Thyroid gland (tissue), 4 donors: ENCODE measurements at regions not wholly inside any gene's neighbourhood (a gene's known extent, or its start where the extent isn't known, plus 50 kb on each side); places are given as distances from the start of the nearest gene placed in this dataset.

Source experiments
- CTCF ChIP-seq, 6 experiments: fragments of 200-600 bp in 3 of 6; fragments of 450-650 bp in 3 of 6; sonication (generic) in 3 of 6; IDR thresholded peaks; one replicate each; pipeline ENCODE4 v1.5.1; 2016 to 2019; ENCODE audit warnings: antibody characterized with exemption in 6 of 6, mild to moderate bottlenecking in 2 of 6, inconsistent platforms in 1 of 6, moderate library complexity in 1 of 6
- POLR2A ChIP-seq, 2 donors: fragments of 450-650 bp; IDR thresholded peaks; one replicate each; pipeline ENCODE4 v1.6.1; 2017; ENCODE audit warnings: antibody characterized with exemption in 2 of 2, mild to moderate bottlenecking in 2 of 2, moderate library complexity in 1 of 2

DNA sequence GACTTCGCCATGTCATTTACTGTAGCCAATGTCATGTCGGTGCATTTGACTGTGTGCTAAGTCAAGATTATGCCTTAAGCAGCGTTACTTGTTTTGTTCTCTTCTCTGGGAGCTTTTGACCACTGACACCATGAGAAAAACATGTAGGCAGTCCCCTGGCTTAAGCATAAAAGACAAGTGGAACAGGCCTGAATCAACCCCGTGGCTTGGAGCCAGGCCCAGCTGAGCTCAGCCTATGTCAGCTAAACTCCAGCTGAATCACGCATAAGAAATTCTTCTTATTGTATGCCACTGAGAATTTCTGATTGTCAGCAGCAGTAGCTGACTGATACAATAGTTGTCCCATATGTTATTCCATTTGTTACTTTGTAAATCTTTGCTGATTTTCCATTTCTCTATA lies 261.9 kb downstream of the CBLL2 start:
- no peak for TF ChIP-seq CTCF (IDR thresholded peaks at IDR 0.05)
- no peak for TF ChIP-seq POLR2A (IDR thresholded peaks at IDR 0.05)
